NCI-H1436 treated with DMSO at 0.1 percent for 48 hours (cell line): ENCODE measurements at regions not wholly inside any gene's neighbourhood (a gene's known extent, or its start where the extent isn't known, plus 50 kb on each side); places are given as distances from the start of the nearest gene placed in this dataset.

Source experiments
- DNase-seq: peaks from one replicate; lab custom pipeline; 2025; lab: John Stamatoyannopoulos, UW

DNA sequence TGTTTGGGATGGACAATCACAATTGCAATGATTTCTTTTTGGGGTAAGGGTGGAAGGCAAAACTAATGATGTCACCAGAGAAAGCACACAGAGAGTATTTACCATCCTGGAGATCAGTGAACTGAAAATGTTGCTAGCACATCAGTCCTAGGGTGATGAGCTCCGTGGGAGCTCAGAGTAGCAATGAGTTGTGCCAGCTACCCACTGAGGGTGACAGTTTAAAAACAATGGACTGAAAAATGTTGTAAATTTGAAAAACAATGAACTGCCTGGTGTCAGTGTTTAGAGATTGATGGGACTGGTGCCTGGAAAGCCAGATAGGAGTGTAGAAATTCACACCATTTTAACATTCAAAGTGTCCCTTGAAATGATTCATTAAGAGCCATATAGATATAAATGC is 198.5 kb downstream of the ATP23 start:
- DNase-seq: no peak

DNA sequence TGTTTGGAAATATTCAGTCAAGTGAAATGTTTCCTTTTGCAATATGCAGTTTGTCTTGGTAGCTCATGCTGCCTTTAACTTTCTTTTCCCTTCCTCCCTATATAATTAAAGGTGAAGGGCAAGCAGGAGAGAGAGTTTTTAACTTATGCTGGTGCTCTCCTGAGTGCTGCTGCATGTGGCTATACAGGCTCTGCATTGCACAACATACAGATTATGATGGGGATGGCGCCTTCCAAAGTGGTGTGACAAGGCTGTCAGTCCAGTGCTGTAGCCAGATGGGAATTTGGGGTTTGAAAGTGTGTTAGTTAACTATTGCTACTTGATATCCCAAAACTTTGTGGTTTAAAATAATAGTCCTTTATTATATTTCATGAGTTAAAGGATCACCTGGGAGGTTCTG is 199.0 kb downstream of the ATP23 start:
- DNase-seq: no peak

DNA sequence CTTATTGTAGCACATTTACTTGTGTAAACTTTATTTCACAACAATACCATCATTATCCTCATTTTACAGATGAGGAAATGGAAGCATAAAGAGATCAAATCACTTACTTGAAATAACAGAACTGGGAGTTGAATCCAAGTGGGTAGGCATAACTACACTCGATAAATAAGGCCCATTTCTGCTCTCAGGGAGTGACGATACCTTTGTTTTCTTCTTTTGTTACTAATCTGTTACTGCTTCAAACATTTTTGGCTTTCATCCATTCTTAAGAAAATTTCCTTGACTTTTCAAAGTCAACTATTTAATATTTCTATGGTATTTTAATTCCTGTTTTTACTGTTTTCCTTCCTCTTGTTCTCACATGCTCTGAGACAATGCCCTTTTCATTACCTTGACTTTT is 201.6 kb downstream of the ATP23 start:
- no peak for DNase-seq

DNA sequence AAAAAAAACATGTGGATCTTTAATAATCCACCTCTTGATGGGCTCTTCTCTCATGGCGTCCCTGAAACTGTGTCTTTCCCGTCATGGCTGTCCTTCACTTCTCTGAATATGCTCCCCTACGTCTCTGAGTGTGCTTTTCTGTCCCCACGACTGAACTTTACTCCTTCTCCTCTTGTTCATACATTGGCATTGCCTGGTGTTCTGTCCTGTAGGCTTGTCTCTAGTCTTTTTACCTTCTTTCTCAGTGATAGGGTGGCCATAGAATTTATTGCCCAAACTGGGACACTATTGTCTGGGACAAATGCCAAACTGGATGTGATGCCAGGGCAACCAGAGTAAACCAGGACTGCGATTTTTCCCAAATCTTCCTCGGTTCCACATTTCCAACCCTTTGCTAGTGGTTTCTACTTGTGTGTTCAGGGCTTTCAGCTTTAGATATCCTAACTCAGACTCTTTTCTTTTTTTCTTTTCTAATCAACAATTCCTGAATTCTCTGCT is 202.2 kb downstream of the ATP23 start:
- DNase-seq: no peak

DNA sequence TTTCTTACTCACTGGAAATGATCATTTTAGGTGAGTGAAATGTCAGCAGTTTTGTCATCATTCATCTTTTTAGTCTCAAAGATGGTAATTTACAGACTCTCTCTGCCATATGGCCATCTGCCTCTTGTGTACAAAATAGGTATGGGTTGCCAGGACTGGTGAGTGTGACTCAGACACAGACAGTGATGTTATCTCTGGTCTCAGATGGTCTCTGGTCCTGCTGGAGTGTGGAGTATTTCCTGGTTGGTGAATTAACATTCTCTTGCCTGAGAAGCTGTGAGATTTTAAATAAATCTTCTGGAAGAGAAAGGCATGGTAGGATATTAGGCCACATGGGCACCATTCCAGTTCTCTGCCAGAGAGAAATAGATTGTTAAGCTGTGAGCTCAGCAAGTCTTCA is 207.0 kb downstream of the ATP23 start:
- no peak for DNase-seq

DNA sequence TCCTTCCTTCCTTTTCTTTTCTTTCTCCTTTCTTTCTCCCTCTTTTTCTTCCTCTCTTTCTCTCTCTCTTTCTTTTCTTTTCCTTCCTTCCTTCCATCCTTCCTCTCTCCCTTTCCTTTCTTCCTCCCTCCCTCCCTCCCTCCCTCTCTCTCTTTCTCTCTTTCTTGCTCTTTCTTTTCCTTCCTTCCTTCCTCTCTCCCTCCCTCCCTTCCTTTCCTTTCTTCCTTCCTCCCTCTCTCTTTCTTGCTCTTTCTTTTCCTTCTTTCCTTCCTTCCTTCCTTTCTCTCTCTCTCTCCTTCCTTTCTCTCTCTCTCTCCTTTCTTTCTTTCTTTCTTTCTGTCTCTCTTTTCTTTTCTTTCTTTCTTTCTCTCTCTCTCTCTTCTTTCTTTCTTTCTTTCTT is 207.6 kb downstream of the ATP23 start:
- DNase-seq: no peak

DNA sequence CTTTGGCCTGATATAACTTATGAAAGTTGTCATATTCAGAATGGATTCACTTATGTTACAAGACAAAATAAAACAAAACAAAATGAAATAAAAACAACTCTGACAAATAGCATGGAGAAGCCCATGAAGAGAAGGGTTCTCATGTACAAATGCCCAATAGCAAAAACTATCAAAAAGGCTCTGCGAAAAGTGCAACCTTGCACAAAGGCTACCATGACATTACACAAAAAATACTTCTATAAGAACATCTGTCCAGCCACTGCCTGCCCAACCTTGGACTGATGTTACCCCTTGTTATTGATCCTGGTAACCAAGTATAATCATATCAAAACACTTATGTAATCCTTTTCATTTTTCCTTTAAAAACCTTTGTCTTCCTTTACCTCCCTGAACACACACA is 213.0 kb downstream of the ATP23 start:
- DNase-seq: no peak

DNA sequence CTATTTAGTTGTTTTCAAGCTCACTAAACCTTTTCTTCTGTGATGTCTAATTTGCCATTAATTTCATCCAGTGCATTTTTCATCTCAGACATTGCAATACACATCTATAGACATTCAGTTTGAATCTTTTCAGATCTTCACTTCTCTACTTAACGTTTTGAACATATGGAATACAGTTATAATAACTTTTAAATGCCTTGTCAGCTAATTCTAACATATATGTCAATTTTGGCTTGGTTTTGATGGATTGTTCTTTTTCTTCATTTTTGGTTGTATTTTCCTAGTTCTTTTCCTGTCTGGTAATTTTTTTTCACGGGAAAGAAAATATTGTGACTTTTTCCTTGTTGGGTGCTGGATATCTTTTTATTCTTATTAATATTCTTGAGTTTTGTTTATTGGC is 215.3 kb downstream of the ATP23 start:
- no peak for DNase-seq

DNA sequence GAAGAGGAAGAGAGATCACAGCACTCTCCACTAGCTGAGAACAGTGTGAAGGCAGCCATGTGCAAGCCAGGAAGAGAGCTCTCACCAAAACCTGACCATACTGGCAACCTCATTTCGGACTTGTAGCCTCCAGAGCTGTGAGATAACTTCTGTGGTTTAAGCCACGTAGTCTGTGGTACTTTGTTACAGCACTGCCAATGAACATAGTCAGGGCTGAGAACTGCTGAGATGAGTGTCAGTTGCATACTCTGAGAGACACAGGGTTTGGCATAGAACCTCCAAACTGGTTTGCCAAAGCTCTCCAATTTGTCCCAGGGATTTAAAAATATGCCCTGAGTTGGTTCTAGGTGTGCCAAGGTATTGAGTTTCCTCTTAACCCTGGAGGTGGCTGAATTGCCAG is 218.6 kb downstream of the ATP23 start:
- no peak for DNase-seq

DNA sequence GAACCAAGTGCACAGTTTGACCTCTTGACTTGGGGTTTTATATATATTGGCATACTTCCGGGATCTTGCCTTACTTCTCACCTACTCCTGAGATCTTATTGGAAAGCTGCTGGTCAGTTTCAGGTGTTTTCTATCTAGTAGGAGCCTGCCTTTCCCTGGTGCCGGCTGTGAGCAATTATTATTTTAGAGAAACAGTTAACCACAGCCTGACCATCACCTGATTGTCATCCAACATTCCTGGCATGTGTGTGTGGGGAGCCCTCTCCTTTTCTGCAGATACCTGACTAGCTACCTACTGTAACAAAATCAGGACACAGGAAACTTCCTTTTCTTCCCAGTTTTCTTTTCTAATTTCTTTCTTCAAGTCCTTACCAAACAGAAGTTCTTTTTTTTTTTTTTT is 220.4 kb downstream of the ATP23 start:
- DNase-seq: no peak

DNA sequence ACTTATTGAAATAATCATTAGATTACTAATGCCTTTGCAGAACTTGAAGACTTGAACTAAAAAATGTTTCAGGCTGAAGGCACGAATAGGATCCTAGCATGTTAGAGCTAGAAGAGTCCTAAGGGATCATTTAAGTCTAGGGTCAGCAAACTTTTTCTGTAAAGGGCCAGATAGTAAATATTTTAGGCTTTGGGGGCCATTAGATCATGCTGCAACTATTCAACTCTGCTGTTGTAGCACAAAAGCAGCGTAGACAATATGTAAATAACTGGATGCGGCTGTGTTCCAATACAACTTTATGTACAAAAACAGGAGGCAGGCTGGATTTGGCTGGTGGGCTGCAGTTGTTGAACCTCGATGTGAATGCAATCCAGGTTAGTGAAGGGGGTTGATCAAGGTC is 221.7 kb downstream of the ATP23 start:
- no peak for DNase-seq

DNA sequence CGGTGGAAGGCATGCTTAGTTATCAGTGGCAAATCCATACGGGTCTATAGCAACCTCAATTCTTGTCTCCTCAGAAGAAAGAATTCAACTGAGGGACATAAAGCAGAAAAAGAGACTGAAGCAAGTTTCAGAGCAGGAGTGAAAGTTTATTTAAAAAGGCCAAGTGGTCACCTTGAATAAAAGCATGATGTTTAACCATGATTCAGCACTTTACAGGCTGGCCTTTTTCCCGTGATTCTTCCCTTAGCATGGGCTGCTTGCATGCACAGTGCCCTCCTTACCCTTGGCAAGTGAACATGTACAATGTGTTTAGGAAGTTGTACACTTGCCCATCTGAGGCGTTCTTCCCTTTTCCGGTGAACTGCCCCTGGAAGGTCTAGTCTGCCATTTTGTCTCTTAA is 225.3 kb downstream of the ATP23 start:
- no peak for DNase-seq

DNA sequence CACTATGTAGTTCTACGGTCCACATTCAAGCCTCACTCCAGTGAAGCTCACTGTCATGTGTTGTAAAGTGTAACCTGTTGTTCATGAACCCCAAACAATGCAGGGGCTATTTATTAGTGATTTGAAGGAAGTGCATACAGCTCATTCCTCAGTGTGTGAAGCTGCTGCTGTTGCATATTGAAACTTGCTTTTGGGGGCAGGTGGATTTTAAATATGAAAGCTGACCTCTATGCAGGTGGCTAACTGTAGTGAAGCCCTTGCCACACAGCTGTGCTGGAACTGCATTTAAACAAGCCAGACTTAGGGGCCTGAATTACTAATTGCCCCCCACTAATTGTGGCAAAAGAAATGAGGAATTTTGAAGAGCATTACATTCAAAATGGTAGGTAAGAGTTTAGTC is 226.3 kb downstream of the ATP23 start:
- no peak for DNase-seq

DNA sequence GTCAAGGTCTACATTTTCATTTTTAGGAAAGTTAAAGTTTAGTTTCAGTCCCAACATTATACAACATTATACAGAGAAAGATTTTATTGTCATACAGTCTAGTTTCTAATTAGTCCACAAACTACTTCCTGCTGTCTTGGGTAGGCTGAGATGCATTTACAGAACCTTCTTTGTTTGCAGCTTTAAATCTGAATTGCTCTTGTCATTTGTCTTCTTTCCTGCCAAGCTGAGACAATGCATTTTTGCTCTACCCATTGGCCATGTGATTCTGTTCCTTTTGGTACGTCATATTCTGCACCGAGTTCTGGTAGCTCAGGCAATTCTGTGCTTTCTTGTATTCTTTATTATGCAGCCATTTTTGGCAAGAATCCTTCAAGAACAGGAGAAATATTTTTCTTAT is 228.5 kb downstream of the ATP23 start:
- DNase-seq: no peak

DNA sequence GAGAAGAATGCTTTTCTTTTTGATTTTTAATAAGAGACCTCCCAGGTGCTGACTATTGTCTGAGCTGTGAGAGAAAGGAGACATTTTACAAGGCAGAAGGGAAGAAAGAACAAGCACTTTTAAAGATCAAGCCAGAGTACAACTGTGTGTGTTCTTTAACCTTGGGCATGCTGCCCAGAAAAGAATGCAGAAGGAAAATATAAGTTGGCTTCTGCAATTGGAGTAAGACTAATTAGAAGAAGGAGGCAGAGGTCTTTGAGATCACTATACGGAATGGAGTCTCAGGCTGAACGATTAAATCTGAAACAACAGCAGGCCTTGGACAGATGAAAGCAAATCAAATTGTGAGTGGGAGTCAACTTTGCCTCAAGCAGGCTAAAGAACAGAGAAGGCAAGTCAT is 230.5 kb downstream of the ATP23 start:
- no peak for DNase-seq

DNA sequence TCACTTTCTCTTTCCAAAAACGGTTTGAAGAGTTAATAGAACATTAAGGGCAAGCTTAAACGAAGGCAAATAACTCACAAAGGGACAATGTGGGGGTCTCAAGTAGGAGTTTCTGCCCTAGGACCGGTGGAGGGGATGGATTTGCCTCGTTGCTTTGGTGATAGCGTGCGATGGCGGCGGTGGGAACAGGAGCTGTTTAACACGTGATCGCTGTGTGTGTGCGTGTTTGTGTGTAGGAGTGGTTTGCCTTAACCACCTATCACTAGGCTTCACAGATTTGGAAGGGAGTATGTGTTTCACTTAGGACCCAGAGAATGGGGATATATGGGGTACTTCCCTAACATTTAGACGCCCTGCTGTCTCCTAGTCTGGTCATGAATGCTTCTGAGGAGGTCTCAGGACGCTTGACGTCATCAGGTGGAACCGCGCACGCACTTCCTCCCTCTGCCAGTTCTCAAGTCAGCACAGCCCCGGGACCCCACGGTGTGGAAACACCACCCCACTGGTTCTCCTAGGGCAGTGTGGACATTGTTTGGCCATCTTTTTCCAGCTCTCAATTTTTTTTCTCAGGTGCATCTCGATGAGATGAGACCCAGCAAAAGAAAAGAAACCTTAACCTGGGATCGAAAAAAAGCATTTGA is 231.2 kb downstream of the ATP23 start:
- DNase-seq: no peak

DNA sequence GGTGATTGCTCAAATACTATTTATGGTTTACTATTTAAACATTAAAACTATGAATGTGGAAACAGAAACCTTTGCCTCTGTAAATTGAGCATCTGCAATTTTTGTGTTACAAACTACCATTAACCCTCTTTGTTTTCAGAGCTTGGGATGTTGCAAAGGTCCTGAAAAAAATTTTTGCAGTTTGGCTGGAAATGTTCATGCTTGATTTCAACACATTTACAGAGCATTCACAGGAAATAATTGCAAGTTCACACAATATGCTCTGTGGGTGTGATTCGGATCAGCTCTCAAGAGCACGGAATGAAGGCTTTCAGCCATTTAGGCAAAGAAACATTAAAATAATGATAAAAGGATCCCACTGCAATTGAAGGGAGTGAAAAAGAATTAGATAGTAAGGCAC is 232.9 kb downstream of the ATP23 start:
- no peak for DNase-seq

DNA sequence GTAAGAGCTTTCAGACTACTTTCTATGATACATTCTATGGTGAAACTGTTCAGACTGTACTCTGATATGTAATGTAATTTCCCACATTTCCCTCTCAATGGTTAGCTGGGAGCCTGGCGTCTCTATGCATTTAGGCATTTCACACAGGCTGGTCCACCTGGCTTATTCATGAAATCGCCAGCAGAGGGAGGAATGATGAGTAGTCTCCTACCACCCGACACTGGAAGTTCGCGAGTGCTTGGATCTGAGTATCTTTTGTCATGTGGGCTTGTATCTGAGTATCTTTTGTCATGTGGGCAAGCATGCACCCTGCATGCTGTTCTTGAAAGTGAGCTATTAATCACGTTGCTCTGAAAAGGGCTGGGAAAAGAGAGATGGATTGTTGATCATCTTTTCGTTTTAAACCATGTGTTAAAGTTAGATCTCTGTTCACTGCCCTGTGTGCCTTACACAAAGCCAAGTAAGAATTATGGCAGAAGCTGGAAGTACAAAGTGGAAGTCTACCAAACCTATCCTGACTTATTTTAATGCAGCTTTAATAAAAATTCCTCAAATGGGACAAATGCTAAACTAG is 235.0 kb downstream of the ATP23 start:
- no peak for DNase-seq

DNA sequence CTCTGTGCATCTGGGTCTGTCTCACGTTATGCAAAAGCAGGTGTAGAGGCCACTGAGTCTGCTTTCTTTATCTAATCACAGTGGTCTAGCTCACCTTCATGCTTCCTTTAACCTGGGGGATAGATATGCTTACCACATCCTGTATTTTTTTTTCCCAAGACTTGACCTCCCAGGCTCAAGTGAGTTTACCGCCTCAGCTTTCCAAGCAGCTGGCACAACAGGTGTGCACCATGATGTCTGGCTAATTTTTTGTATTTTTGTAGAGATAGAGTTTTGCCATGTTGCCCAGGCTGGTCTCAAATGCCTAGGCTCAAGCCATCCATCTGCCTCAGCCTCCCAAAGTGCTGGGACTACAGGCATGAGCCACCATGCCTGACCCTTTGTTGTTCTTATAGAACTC is 236.0 kb downstream of the ATP23 start:
- no peak for DNase-seq

DNA sequence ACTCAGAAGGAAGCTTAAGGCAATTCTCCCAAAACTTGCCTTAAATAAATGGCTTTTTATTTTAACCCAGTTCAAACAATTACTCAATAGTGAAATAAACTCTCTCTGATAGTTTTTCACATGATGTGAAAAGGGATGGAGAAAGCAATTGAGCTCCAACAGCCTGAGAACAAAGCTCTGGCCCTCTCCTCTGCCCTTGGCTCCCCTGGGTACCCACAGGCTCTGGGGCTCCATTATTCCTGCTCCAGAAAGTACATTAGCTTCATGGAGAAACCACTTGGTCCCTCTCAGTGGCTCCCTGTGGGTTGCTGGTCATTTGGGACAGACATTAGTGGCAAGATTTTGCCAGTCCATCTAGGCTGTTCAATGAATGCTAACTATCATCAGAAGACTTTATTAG is 242.8 kb downstream of the ATP23 start:
- DNase-seq: no peak

DNA sequence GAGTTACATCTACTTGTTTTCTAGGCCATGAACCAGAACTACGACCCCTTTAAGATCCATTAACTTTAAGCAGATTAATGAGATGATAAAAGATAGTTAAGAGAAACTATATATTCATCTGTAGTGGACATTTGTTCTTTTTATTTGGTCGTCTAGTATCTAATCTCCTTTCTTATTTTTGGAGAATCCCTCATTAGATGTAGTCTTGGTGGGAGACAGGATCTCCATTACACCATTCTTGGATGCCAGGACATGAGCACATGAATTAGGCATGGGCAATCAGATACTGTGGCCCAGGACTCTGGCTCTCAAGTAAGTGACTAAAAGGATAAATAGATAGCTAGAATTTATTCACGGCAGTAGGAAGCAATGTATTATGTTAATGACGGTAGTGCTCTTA is 245.0 kb downstream of the ATP23 start:
- DNase-seq: no peak

DNA sequence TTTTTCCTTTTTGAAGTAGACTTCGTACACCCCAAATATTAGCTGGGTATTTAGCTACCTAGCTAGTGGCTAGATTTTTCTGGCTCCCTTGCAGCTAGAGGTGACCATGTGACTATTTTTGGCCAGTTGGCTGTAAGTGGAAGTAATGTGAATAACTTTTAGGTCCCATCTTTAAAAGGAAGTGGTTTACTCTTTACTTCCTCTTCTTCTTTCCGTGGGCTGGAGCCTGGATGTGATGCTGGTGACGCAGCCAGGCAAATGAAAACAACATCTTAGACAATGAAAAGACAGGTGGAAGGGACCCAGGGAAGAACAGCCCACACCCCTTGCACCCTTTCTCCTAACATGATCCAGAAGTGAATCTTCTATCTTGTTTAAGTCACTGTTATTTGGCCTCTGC is 245.5 kb downstream of the ATP23 start:
- no peak for DNase-seq

DNA sequence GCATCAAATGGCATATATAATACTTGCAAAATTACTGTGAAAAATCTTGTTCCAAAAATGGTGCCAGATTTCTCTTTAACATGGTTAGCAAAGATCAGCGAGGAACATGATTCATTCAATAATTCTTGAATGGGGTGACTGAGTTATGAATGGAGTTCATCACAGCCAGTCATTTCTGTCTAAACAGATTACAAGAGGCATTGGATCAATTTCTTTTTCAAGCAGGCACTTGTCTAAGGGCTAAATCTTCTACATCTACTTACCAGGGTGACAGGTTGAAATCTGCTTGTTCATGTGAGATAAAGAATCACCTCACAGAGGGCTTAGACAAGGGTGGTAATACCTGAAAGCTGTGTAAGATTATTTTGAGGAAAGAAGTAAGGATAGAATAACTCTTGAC is 247.7 kb downstream of the ATP23 start:
- no peak for DNase-seq

DNA sequence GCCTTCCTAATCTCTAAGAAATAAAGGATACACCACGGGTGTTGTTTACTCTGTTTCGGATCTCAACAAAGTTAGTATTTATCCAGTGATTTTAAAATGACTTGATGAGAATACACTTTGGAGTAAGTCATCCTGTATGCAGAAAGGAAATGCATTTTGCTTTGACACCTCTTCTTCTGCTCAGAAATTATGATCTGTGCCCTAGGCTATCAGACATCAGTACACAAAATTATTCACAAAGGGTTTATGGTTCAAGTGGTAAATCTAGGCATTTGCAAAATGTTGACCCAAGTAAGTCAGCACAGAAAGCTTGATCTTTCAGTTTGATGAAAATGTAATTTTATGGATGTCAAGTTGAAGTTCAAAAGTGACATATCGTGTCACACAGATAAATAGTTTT is 248.5 kb downstream of the ATP23 start:
- DNase-seq: no peak
